Lung (tissue), 11 donors: ENCODE measurements at regions not wholly inside any gene's neighbourhood (a gene's known extent, or its start where the extent isn't known, plus 50 kb on each side); places are given as distances from the start of the nearest gene placed in this dataset.

Source experiments
- ATAC-seq: fragments of 200-7000 bp; cut with Tn5 transposase; one replicate; pipeline ENCODE4 v1.9.1; 2020; ENCODE audit warnings: moderate number of reproducible peaks; ENCODE audit not compliant: insufficient read depth, low FRiP score
- DNase-seq, 3 donors: peaks; one replicate each; pipeline ENCODE4 v3.0.0-alpha.2; 2013 to 2017
- H3K27ac ChIP-seq, 2 donors: one replicate each; pipeline ENCODE4 v1.5.1; 2013; ENCODE audit warnings: mild to moderate bottlenecking in 2 of 2, moderate library complexity in 2 of 2, control low read depth in 1 of 2, inconsistent platforms in 1 of 2, low read depth in 1 of 2, low read length in 1 of 2
- H3K27me3 ChIP-seq, 3 donors: one replicate each; pipeline ENCODE4 v1.5.1; 2013; ENCODE audit warnings: low read length in 2 of 3; ENCODE audit not compliant: control insufficient read depth in 3 of 3, insufficient read depth in 3 of 3
- H3K36me3 ChIP-seq, 4 donors: one replicate each; pipeline ENCODE4 v1.5.1; 2013; ENCODE audit warnings: low read length in 4 of 4, mild to moderate bottlenecking in 1 of 4, moderate library complexity in 1 of 4; ENCODE audit not compliant: control insufficient read depth in 4 of 4, insufficient read depth in 4 of 4
- H3K4me1 ChIP-seq, 5 donors: one replicate each; pipeline ENCODE4 v1.5.1; 2013; ENCODE audit warnings: low read length in 5 of 5, mild to moderate bottlenecking in 2 of 5, moderate library complexity in 1 of 5; ENCODE audit not compliant: control insufficient read depth in 5 of 5, insufficient read depth in 5 of 5
- H3K4me3 ChIP-seq: one replicate; pipeline ENCODE4 v1.5.1; 2013; ENCODE audit warnings: mild to moderate bottlenecking, control low read depth, moderate library complexity
- H3K9ac ChIP-seq, 2 donors: one replicate each; pipeline ENCODE4 v1.5.1; 2013; ENCODE audit warnings: low read length in 2 of 2, control low read depth in 1 of 2; ENCODE audit not compliant: insufficient read depth in 1 of 2
- H3K9me3 ChIP-seq, 4 donors: one replicate each; pipeline ENCODE4 v1.5.1; 2013; ENCODE audit warnings: low read length in 3 of 4, mild to moderate bottlenecking in 1 of 4, moderate library complexity in 1 of 4; ENCODE audit not compliant: control insufficient read depth in 4 of 4, insufficient read depth in 3 of 4
- WGBS, 2 donors: extraction: QIAGEN DNeasy Blood & Tissue Kit; methylation state at CpG; one replicate each; pipeline ENCODE4 v1.1.7; 2013; 5-methylcytosine and 5-hydroxymethylcytosine counted together
- TF ChIP-seq, protein P1 (sequence below): IDR thresholded peaks from 2 replicates; pipeline ENCODE4 v1.5.1; 2012; ENCODE audit warnings: mild to moderate bottlenecking; ENCODE audit errors: control extremely low read depth, extremely low read depth
- donor health status: control.
- donor health status: control.
- donor health status: Bipolar disorder and iron deficiency.
- donor health status: healthy.
- donor health status: DM: yes; HTN: yes; CAD: no.

DNA sequence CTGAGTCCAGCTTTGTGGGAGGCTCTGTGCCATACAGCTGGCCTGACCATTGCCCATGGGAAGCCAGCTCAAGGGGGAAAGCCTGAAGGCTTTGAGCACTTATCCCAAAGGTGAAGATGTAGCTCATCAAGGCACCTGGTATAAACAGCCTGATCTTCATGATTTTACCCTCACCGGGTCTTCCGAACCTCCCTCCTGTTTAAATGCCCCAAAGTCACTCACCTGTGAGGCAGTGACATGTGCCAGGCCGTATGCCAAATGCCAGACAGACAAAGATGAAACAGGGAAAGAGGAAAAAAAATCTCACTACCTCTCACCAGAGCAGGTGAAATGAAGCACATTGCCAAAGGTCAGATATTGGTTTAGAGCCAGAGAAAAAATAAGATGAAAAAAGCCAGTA is 62.8 kb upstream of the ITSN2 start:
- WGBS, 2 donors: 70 to 79% methylated on average over 3 of the region's 3 CpGs
- no peaks in the 10 kb centered on the region for H3K27me3 ChIP-seq
- TF ChIP-seq, protein P1, sequence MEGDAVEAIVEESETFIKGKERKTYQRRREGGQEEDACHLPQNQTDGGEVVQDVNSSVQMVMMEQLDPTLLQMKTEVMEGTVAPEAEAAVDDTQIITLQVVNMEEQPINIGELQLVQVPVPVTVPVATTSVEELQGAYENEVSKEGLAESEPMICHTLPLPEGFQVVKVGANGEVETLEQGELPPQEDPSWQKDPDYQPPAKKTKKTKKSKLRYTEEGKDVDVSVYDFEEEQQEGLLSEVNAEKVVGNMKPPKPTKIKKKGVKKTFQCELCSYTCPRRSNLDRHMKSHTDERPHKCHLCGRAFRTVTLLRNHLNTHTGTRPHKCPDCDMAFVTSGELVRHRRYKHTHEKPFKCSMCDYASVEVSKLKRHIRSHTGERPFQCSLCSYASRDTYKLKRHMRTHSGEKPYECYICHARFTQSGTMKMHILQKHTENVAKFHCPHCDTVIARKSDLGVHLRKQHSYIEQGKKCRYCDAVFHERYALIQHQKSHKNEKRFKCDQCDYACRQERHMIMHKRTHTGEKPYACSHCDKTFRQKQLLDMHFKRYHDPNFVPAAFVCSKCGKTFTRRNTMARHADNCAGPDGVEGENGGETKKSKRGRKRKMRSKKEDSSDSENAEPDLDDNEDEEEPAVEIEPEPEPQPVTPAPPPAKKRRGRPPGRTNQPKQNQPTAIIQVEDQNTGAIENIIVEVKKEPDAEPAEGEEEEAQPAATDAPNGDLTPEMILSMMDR: no peak
- no peaks in the 10 kb centered on the region for H3K36me3 ChIP-seq
- no peaks in the 10 kb centered on the region for H3K9me3 ChIP-seq
- H3K4me1 ChIP-seq: peaks cover 0 to 6% (median 0%) of the 10 kb centered on the region in 5 donors
- H3K9ac ChIP-seq: no peak overlapping the region
- H3K4me3 ChIP-seq: no peak overlapping the region
- no peak for DNase-seq
- H3K27ac ChIP-seq: no peak overlapping the region
- no peak for ATAC-seq

DNA sequence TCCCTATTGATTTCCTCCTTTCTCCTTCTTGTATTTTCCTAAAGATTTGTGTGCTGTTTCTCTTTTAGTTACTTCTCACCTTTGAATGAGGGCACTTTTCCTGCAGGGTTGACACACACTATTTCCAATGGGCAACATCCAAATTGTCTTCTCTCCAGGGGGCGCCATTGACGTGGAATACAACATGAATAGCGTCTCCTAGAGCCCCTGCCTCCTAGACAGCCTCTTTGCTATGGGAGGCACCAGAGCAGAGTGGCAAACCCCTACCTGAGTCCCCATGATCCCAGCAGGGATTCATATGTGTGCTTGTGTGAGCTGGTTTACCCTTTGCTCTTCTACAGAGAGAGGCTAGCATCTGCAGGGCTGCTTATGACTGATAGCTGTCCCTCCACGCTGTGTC is 61.3 kb upstream of the ITSN2 start:
- H3K4me1 ChIP-seq: peaks cover 0 to under 1% (median 0%) of the 10 kb centered on the region in 5 donors
- H3K36me3 ChIP-seq: no peaks in the 10 kb centered on the region
- H3K4me3 ChIP-seq: no peak overlapping the region
- H3K9me3 ChIP-seq: no peaks in the 10 kb centered on the region
- peak; percentile 70 to 73 (median 71) for DNase-seq
- no peak overlapping the region for H3K9ac ChIP-seq
- ATAC-seq: peak; percentile 47
- H3K27me3 ChIP-seq: no peaks in the 10 kb centered on the region
- WGBS, 2 donors: 25% methylated on average over 4 of the region's 4 CpGs
- H3K27ac ChIP-seq: no peak overlapping the region
- TF ChIP-seq, protein P1: peak; percentile 58

DNA sequence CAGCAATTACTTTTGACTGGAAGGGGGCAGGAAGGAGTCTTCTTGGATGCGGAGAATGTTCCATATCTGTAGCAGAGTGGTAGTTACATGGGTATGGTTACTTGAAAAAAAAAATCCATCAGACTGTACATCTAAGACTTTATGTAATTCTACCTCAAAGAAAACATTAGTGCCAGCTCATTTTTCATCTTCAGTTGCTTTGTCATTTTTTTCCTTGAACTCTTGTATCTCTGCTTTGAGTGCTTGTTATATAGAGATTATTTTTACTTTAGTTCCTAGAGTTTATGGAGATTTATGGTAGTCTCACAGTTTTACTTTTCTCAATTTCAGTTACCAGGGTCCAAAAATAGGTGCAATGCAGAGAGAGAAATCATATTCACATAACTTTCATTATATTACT is 60.0 kb upstream of the ITSN2 start:
- WGBS, 2 donors: 0 to 49% methylated on average over 1 of the region's 1 CpG
- Histone ChIP-seq H3K36me3 (peaks cover 0 to 1% (median 0%) of the 10 kb centered on the region in 4 donors), H3K27me3 (no peaks in the 10 kb centered on the region), H3K4me3 (no peak overlapping the region), H3K4me1 (no peaks in the 10 kb centered on the region), H3K9me3 (no peaks in the 10 kb centered on the region), H3K9ac (no peak overlapping the region), H3K27ac (no peak overlapping the region)
- TF ChIP-seq, protein P1: no peak
- ATAC-seq (no peak), DNase-seq (no peak)

DNA sequence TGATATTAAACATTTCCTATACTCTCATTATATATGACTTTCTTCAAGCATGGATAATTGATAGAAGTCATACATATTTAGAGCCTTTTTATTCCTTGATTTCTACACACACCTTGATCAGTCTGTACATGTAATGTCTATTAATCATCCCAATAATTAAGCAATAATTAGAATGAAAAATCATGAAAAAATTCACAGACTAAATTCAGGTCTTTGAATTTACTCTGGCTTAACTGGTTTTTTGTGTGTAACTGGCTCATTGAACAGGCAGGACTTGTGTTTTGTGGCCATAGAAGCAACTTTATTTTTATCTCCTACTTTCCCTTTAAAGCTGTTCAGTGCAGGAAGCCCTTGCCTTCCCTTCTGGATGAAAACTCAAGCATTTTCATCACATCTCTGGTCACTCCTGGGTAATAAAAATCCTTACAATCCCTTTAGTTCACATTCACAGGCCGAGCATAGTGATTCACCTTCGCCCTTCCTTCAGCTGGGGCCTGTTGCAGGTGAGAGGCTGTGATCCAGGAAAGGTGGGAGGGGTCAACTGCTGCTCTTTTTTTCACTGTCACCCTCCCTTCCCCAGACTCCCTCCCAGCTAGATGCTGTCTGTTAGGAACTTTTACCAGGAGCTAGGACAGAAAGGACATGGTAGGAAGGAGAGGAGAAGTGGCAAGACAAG is 58.0 kb upstream of the ITSN2 start:
- no peak overlapping the region for H3K27ac ChIP-seq
- H3K36me3 ChIP-seq: peaks cover 0 to 1% (median 0%) of the 10 kb centered on the region in 4 donors
- no peak overlapping the region for H3K9ac ChIP-seq
- no peaks in the 10 kb centered on the region for H3K27me3 ChIP-seq
- no peaks in the 10 kb centered on the region for H3K9me3 ChIP-seq
- DNase-seq (no peak), ATAC-seq (no peak)
- TF ChIP-seq, protein P1: no peak
- no peaks in the 10 kb centered on the region for H3K4me1 ChIP-seq
- WGBS, 2 donors: 92 to 98% methylated on average over 2 of the region's 2 CpGs
- no peak overlapping the region for H3K4me3 ChIP-seq
